ENCODE measurements at regions not wholly inside any gene's neighbourhood (a gene's known extent, or its start where the extent isn't known, plus 50 kb on each side); places are given as distances from the start of the nearest gene placed in this dataset.

GRCh38 chr3:73939985-73940384 lies 315.2 kb upstream of the PDZRN3 start:
- Histone ChIP-seq H3T11ph (ENCODE audit: low read length) (no peak overlapping the region), H3K23ac (ENCODE audit: insufficient read length, low read depth, low read length) (no peak overlapping the region), H2BK15ac (ENCODE audit: low read depth, low read length) (no peak overlapping the region), H3K4ac (ENCODE audit: low read depth, low read length) (no peak overlapping the region), H3K56ac (ENCODE audit: insufficient read length, low read depth, low read length) (no peak overlapping the region), H4K20me1 (ENCODE audit: control insufficient read depth, insufficient read depth, insufficient read length) (no peaks in the 10 kb centered on the region), H3K9ac (ENCODE audit: extremely low read depth, insufficient read length, low read length) (no peak overlapping the region), H3K79me1 (ENCODE audit: insufficient read depth, low read depth, low read length, poor library complexity, severe bottlenecking) (no peaks in the 10 kb centered on the region), H4K91ac (ENCODE audit: insufficient read length, low read depth, low read length) (no peak overlapping the region), H3K27me3 (ENCODE audit: insufficient read depth, low read length) (no peaks in the 10 kb centered on the region), H2BK120ac (ENCODE audit: low read depth, low read length, poor library complexity, severe bottlenecking) (no peak overlapping the region), H3K27ac (ENCODE audit: insufficient read length, low read depth, low read length) (no peak overlapping the region), H2BK20ac (ENCODE audit: low read depth, low read length, poor library complexity, severe bottlenecking) (no peak overlapping the region), H3K79me2 (ENCODE audit: insufficient read depth, low read length) (no peaks in the 10 kb centered on the region), H3K18ac (ENCODE audit: insufficient read length, low read depth, low read length) (no peak overlapping the region), H2AFZ (ENCODE audit: low read length) (no peak overlapping the region), H2BK5ac (ENCODE audit: insufficient read length, low read length) (no peak overlapping the region), H3K9me3 (ENCODE audit: control insufficient read depth, low read depth, low read length) (no peaks in the 10 kb centered on the region), H3K4me1 (ENCODE audit: insufficient read depth, low read length) (no peaks in the 10 kb centered on the region), H2BK12ac (ENCODE audit: insufficient read length, low read depth, low read length) (no peak overlapping the region), H4K5ac (ENCODE audit: insufficient read length, low read depth, low read length) (no peak overlapping the region), H3K4me2 (ENCODE audit: insufficient read depth, insufficient read length, low read length) (no peak overlapping the region), H4K8ac (replicated peaks; ENCODE audit: insufficient read length, low read depth, low read length) (no peak overlapping the region), H2AK5ac (ENCODE audit: insufficient read length, low read length) (no peak overlapping the region), H3K14ac (ENCODE audit: insufficient read depth, low read length) (no peak overlapping the region), H3K23me2 (ENCODE audit: insufficient read length, low read depth, low read length, poor library complexity, severe bottlenecking) (no peaks in the 10 kb centered on the region)
- Mint-ChIP-seq H3K27ac (no peak overlapping the region), H3K4me1 (no peaks in the 10 kb centered on the region), H3K4me3 (no peak overlapping the region), H3K9me3 (peaks cover 0 to 4% of the 10 kb centered on the region in 2 experiments; a peak in 2 of 5 replicates), H3K36me3 (ENCODE audit: insufficient read depth in 1 of 3, low read depth in 3 of 3) (no peaks in the 10 kb centered on the region), H3K27me3 (ENCODE audit: low read depth) (no peaks in the 10 kb centered on the region)
- DNase-seq, result no peak
- no peak for TF ChIP-seq CTCF (conservative IDR thresholded peaks at IDR 0.05)

All from H9 (cell line).